ENCODE measurements at regions not wholly inside any gene's neighbourhood (a gene's known extent, or its start where the extent isn't known, plus 50 kb on each side); places are given as distances from the start of the nearest gene placed in this dataset.

GRCh38 chr6:14275493-14275851 lies 157.9 kb downstream of the CD83 start:
- Histone ChIP-seq H3K36me3 (ENCODE audit: control insufficient read depth, low read length) (peaks cover 8% of the 10 kb centered on the region; the same call in 1 of the 2 replicates), H3K27ac (ENCODE audit: low read depth, low read length) (peak overlapping the region; percentile 98), H3K4me3 (ENCODE audit: low read length) (peak overlapping the region; percentile 71; the same call in 1 of the 2 replicates), H3K27me3 (ENCODE audit: control insufficient read depth, low read length) (no peaks in the 10 kb centered on the region), H3F3A (ENCODE audit: control insufficient read depth, insufficient read depth) (peaks cover 22% of the 10 kb centered on the region), H3K4me2 (ENCODE audit: low read length) (peak overlapping the region; percentile 95), H3K79me2 (ENCODE audit: control insufficient read depth, low read length) (no peaks in the 10 kb centered on the region), H3K9me3 (ENCODE audit: control insufficient read depth, insufficient read depth, low read length) (peaks cover 10% of the 10 kb centered on the region), H4K20me1 (ENCODE audit: control insufficient read depth, insufficient read depth, low read depth, low read length) (no peaks in the 10 kb centered on the region), H3K4me1 (ENCODE audit: control insufficient read depth, low read length) (peaks cover 57% of the 10 kb centered on the region), H3K9me2 (replicated peaks; ENCODE audit: control insufficient read depth, low read length) (no peaks in the 10 kb centered on the region)
- TF ChIP-seq CTCF (IDR thresholded peaks at IDR 0.05; ENCODE audit: low read depth, low read length, poor library complexity, severe bottlenecking) (no peak), EZH2phosphoT487 (IDR thresholded peaks at IDR 0.05; ENCODE audit: borderline replicate concordance, low read length) (no peak)

- Histone ChIP-seq H3K4me3 (ENCODE audit: low read length) (peak overlapping the region; percentile 71), H3K27me3 (ENCODE audit: control insufficient read depth, low read length) (no peaks in the 10 kb centered on the region), H3K9me2 (replicated peaks; ENCODE audit: control insufficient read depth, low read length) (no peaks in the 10 kb centered on the region), H3F3A (ENCODE audit: control insufficient read depth, insufficient read depth) (peaks cover 22% of the 10 kb centered on the region), H3K4me1 (ENCODE audit: control insufficient read depth, low read length) (peaks cover 54% of the 10 kb centered on the region), H4K20me1 (ENCODE audit: control insufficient read depth, insufficient read depth, low read depth, low read length) (no peaks in the 10 kb centered on the region), H3K9me3 (ENCODE audit: control insufficient read depth, insufficient read depth, low read length) (peaks cover 10% of the 10 kb centered on the region), H3K36me3 (ENCODE audit: control insufficient read depth, low read length) (peaks cover 8% of the 10 kb centered on the region; the same call in 1 of the 2 replicates), H3K79me2 (ENCODE audit: control insufficient read depth, low read length) (no peaks in the 10 kb centered on the region), H3K27ac (ENCODE audit: low read depth, low read length) (peak overlapping the region; percentile 98), H3K4me2 (ENCODE audit: low read length) (peak overlapping the region; percentile 95)
- TF ChIP-seq CTCF (IDR thresholded peaks at IDR 0.05; ENCODE audit: low read depth, low read length, poor library complexity, severe bottlenecking): no peak
- TF ChIP-seq EZH2phosphoT487 (IDR thresholded peaks at IDR 0.05; ENCODE audit: borderline replicate concordance, low read length): no peak
Measured at GRCh38 chr6:14276071-14276470, 158.5 kb downstream of the CD83 start.

- H3K4me2 ChIP-seq (ENCODE audit: low read length): peak overlapping the region; percentile 95
- peaks cover 10% of the 10 kb centered on the region for H3K9me3 ChIP-seq (ENCODE audit: control insufficient read depth, insufficient read depth, low read length)
- peaks cover 22% of the 10 kb centered on the region for H3F3A ChIP-seq (ENCODE audit: control insufficient read depth, insufficient read depth)
- no peaks in the 10 kb centered on the region for H3K9me2 ChIP-seq (replicated peaks; ENCODE audit: control insufficient read depth, low read length)
- peak overlapping the region; percentile 71 for H3K4me3 ChIP-seq (ENCODE audit: low read length)
- H3K36me3 ChIP-seq (ENCODE audit: control insufficient read depth, low read length): peaks cover 8% of the 10 kb centered on the region; the same call in 1 of the 2 replicates
- H3K4me1 ChIP-seq (ENCODE audit: control insufficient read depth, low read length): peaks cover 54% of the 10 kb centered on the region
- no peaks in the 10 kb centered on the region for H3K79me2 ChIP-seq (ENCODE audit: control insufficient read depth, low read length)
- peak overlapping the region; percentile 98 for H3K27ac ChIP-seq (ENCODE audit: low read depth, low read length)
- no peak for TF ChIP-seq EZH2phosphoT487 (IDR thresholded peaks at IDR 0.05; ENCODE audit: borderline replicate concordance, low read length)
- TF ChIP-seq CTCF (IDR thresholded peaks at IDR 0.05; ENCODE audit: low read depth, low read length, poor library complexity, severe bottlenecking): no peak
- H4K20me1 ChIP-seq (ENCODE audit: control insufficient read depth, insufficient read depth, low read depth, low read length): no peaks in the 10 kb centered on the region
- H3K27me3 ChIP-seq (ENCODE audit: control insufficient read depth, low read length): no peaks in the 10 kb centered on the region
Measured at GRCh38 chr6:14276667-14277404, 159.3 kb downstream of the CD83 start.
